Keratinocyte (primary cell): ENCODE measurements at regions not wholly inside any gene's neighbourhood (a gene's known extent, or its start where the extent isn't known, plus 50 kb on each side); places are given as distances from the start of the nearest gene placed in this dataset.

ENCODE experiments used
- EZH2 ChIP-seq: IDR thresholded peaks from one replicate; pipeline ENCODE4 v1.6.1; 2012; ENCODE audit warnings: inconsistent platforms, mild to moderate bottlenecking, low read length, moderate library complexity
- TF ChIP-seq, protein P1 (sequence below), 3 experiments: IDR thresholded peaks in 1 of 3; conservative IDR thresholded peaks in 1 of 3; optimal IDR thresholded peaks in 1 of 3; 2 replicates in 2 of 3; 3 replicates in 1 of 3; pipeline versions ENCODE3 to v1.5.1; 2011; ENCODE audit warnings: low read length in 3 of 3, mild to moderate bottlenecking in 3 of 3, moderate library complexity in 2 of 3, control low read depth in 1 of 3, inconsistent platforms in 1 of 3; ENCODE audit not compliant: insufficient read depth in 2 of 3; ENCODE audit errors: extremely low read depth in 1 of 3

- TF ChIP-seq, protein P1, sequence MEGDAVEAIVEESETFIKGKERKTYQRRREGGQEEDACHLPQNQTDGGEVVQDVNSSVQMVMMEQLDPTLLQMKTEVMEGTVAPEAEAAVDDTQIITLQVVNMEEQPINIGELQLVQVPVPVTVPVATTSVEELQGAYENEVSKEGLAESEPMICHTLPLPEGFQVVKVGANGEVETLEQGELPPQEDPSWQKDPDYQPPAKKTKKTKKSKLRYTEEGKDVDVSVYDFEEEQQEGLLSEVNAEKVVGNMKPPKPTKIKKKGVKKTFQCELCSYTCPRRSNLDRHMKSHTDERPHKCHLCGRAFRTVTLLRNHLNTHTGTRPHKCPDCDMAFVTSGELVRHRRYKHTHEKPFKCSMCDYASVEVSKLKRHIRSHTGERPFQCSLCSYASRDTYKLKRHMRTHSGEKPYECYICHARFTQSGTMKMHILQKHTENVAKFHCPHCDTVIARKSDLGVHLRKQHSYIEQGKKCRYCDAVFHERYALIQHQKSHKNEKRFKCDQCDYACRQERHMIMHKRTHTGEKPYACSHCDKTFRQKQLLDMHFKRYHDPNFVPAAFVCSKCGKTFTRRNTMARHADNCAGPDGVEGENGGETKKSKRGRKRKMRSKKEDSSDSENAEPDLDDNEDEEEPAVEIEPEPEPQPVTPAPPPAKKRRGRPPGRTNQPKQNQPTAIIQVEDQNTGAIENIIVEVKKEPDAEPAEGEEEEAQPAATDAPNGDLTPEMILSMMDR (optimal IDR thresholded peaks at IDR 0.05 in 1 of 3, IDR thresholded peaks at IDR 0.05 in 1 of 3, conservative IDR thresholded peaks at IDR 0.05 in 1 of 3; ENCODE audit: extremely low read depth in 1 of 3, insufficient read depth in 2 of 3, low read length in 3 of 3): no peak
- no peak for TF ChIP-seq EZH2
These were observed 688.9 kb downstream of the KCNA4 start for GRCh38 chr11:29327891-29328290.
